H9 (cell line): ENCODE measurements at regions not wholly inside any gene's neighbourhood (a gene's known extent, or its start where the extent isn't known, plus 50 kb on each side); places are given as distances from the start of the nearest gene placed in this dataset.

ENCODE experiments used
- DNase-seq: peaks from one replicate; pipeline ENCODE4 v3.0.0-alpha.2; 2017
- H2AFZ ChIP-seq: one replicate; pipeline ENCODE4 v1.6.1; 2013; ENCODE audit warnings: mild to moderate bottlenecking, low read length, control low read depth, moderate library complexity
- H2AK5ac ChIP-seq: 2 replicates; pipeline ENCODE4 v1.6.1; 2013; ENCODE audit warnings: low read length, control low read depth, mixed read lengths; ENCODE audit not compliant: insufficient read length
- H2BK120ac ChIP-seq: one replicate; pipeline ENCODE4 v1.6.1; 2013; ENCODE audit warnings: low read depth, mild to moderate bottlenecking, low read length, control low read depth, inconsistent platforms; ENCODE audit not compliant: poor library complexity, severe bottlenecking
- H2BK12ac ChIP-seq: 2 replicates; pipeline ENCODE4 v1.6.1; 2013; ENCODE audit warnings: low read length, control low read depth, mixed read lengths, low read depth; ENCODE audit not compliant: insufficient read length
- H2BK15ac ChIP-seq: 2 replicates; pipeline ENCODE4 v1.6.1; 2013; ENCODE audit warnings: low read depth, low read length, control low read depth
- H2BK20ac ChIP-seq: one replicate; pipeline ENCODE4 v1.6.1; 2013; ENCODE audit warnings: low read depth, mild to moderate bottlenecking, low read length, control low read depth, inconsistent platforms; ENCODE audit not compliant: poor library complexity, severe bottlenecking
- H2BK5ac ChIP-seq: 2 replicates; pipeline ENCODE4 v1.6.1; 2013; ENCODE audit warnings: low read length, control low read depth, mixed read lengths; ENCODE audit not compliant: insufficient read length
- H3K14ac ChIP-seq: 2 replicates; pipeline ENCODE4 v1.6.1; 2013; ENCODE audit warnings: low read length, control low read depth; ENCODE audit not compliant: insufficient read depth
- H3K18ac ChIP-seq: 2 replicates; pipeline ENCODE4 v1.6.1; 2013; ENCODE audit warnings: low read depth, mild to moderate bottlenecking, mixed read lengths, low read length, control low read depth; ENCODE audit not compliant: insufficient read length
- H3K23ac ChIP-seq: 2 replicates; pipeline ENCODE4 v1.6.1; 2013; ENCODE audit warnings: low read length, control low read depth, mixed read lengths, low read depth; ENCODE audit not compliant: insufficient read length
- H3K23me2 ChIP-seq: 2 replicates; pipeline ENCODE4 v1.6.1; 2013; ENCODE audit warnings: low read depth, mild to moderate bottlenecking, mixed read lengths, low read length, control low read depth; ENCODE audit not compliant: insufficient read length, poor library complexity, severe bottlenecking
- H3K27ac ChIP-seq: 2 replicates; pipeline ENCODE4 v1.5.1; 2013; ENCODE audit warnings: low read length, control low read depth, mixed read lengths, low read depth; ENCODE audit not compliant: insufficient read length
- H3K27me3 ChIP-seq: 2 replicates; pipeline ENCODE4 v1.6.1; 2013; ENCODE audit warnings: low read length, control low read depth, inconsistent platforms; ENCODE audit not compliant: insufficient read depth
- H3K4ac ChIP-seq: 2 replicates; pipeline ENCODE4 v1.6.1; 2013; ENCODE audit warnings: low read depth, mild to moderate bottlenecking, control low read depth, inconsistent platforms, low read length, moderate library complexity
- H3K4me1 ChIP-seq: 2 replicates; pipeline ENCODE4 v1.6.1; 2013; ENCODE audit warnings: low read length, control low read depth, inconsistent platforms; ENCODE audit not compliant: insufficient read depth
- H3K4me2 ChIP-seq: 2 replicates; pipeline ENCODE4 v1.6.1; 2013; ENCODE audit warnings: low read length, control low read depth, mixed read lengths; ENCODE audit not compliant: insufficient read length, insufficient read depth
- H3K56ac ChIP-seq: 2 replicates; pipeline ENCODE4 v1.6.1; 2013; ENCODE audit warnings: low read depth, mild to moderate bottlenecking, mixed read lengths, low read length, control low read depth; ENCODE audit not compliant: insufficient read length
- H3K79me1 ChIP-seq: 2 replicates; pipeline ENCODE4 v1.6.1; 2013; ENCODE audit warnings: low read depth, mild to moderate bottlenecking, moderate library complexity, low read length, control low read depth, inconsistent platforms; ENCODE audit not compliant: insufficient read depth, poor library complexity, severe bottlenecking
- H3K79me2 ChIP-seq: 2 replicates; pipeline ENCODE4 v1.6.1; 2013; ENCODE audit warnings: low read length, control low read depth, inconsistent platforms; ENCODE audit not compliant: insufficient read depth
- H3K9ac ChIP-seq: 2 replicates; pipeline ENCODE4 v1.6.1; 2013; ENCODE audit warnings: low read length, control low read depth, mixed read lengths; ENCODE audit not compliant: insufficient read length; ENCODE audit errors: extremely low read depth
- H3K9me3 ChIP-seq: one replicate; pipeline ENCODE4 v1.6.1; 2013; ENCODE audit warnings: low read depth, low read length, inconsistent platforms; ENCODE audit not compliant: control insufficient read depth
- H3T11ph ChIP-seq: one replicate; pipeline ENCODE4 v1.6.1; 2013; ENCODE audit warnings: mild to moderate bottlenecking, low read length, control low read depth, inconsistent platforms
- H4K20me1 ChIP-seq: one replicate; pipeline ENCODE4 v1.6.1; 2013; ENCODE audit not compliant: control insufficient read depth, insufficient read length, insufficient read depth
- H4K5ac ChIP-seq: 2 replicates; pipeline ENCODE4 v1.6.1; 2013; ENCODE audit warnings: low read depth, mild to moderate bottlenecking, mixed read lengths, low read length, control low read depth; ENCODE audit not compliant: insufficient read length
- H4K8ac ChIP-seq: replicated peaks from 2 replicates; pipeline ENCODE4 v1.6.1; 2013; ENCODE audit warnings: low read length, control low read depth, mixed read lengths, low read depth; ENCODE audit not compliant: insufficient read length
- H4K91ac ChIP-seq: 2 replicates; pipeline ENCODE4 v1.6.1; 2013; ENCODE audit warnings: low read depth, mild to moderate bottlenecking, moderate library complexity, mixed read lengths, low read length, control low read depth; ENCODE audit not compliant: insufficient read length
- H3K27ac Mint-ChIP-seq, 3 experiments: 2 replicates in 2 of 3; 3 replicates in 1 of 3; pipeline ENCODE4 v1.8.0; 2020 to 2021; ENCODE audit warnings: mixed read lengths in 3 of 3, mild to moderate bottlenecking in 1 of 3, moderate library complexity in 1 of 3
- H3K27me3 Mint-ChIP-seq: 2 replicates; pipeline ENCODE4 v1.8.0; 2021; ENCODE audit warnings: low read depth, mild to moderate bottlenecking, moderate library complexity, mixed read lengths
- H3K36me3 Mint-ChIP-seq, 3 experiments: 2 replicates in 2 of 3; 3 replicates in 1 of 3; pipeline ENCODE4 v1.8.0; 2020 to 2021; ENCODE audit warnings: low read depth in 3 of 3, mixed read lengths in 3 of 3; ENCODE audit not compliant: insufficient read depth in 1 of 3
- H3K4me1 Mint-ChIP-seq, 2 experiments: 2 replicates each; pipeline ENCODE4 v1.8.0; 2020; ENCODE audit warnings: mixed read lengths in 2 of 2
- H3K4me3 Mint-ChIP-seq, 2 experiments: 2 replicates in 1 of 2; 3 replicates in 1 of 2; pipeline ENCODE4 v1.8.0; 2020 to 2021; ENCODE audit warnings: mild to moderate bottlenecking in 2 of 2, mixed read lengths in 2 of 2, moderate library complexity in 1 of 2
- H3K9me3 Mint-ChIP-seq, 2 experiments: 2 replicates in 1 of 2; 3 replicates in 1 of 2; pipeline ENCODE4 v1.8.0; 2020; ENCODE audit warnings: mild to moderate bottlenecking in 2 of 2, mixed read lengths in 2 of 2, moderate library complexity in 1 of 2
- CTCF ChIP-seq: fragments of 200-600 bp; sonication (generic); conservative IDR thresholded peaks from 3 replicates; pipeline ENCODE4 v1.8.0; 2021; ENCODE audit warnings: antibody characterized with exemption, mild to moderate bottlenecking

- Mint-ChIP-seq H3K4me3 (no peak overlapping the region), H3K9me3 (no peaks in the 10 kb centered on the region), H3K4me1 (peaks cover 6 to 7% of the 10 kb centered on the region in 2 experiments), H3K27ac (no peak overlapping the region), H3K36me3 (no peaks in the 10 kb centered on the region), H3K27me3 (no peaks in the 10 kb centered on the region)
- Histone ChIP-seq H4K8ac (no peak overlapping the region), H3K14ac (no peak overlapping the region), H3K27me3 (no peaks in the 10 kb centered on the region), H2AK5ac (no peak overlapping the region), H3K4me2 (no peak overlapping the region), H3K4me1 (no peaks in the 10 kb centered on the region), H3T11ph (no peak overlapping the region), H3K9ac (no peak overlapping the region), H2BK20ac (no peak overlapping the region), H2BK15ac (no peak overlapping the region), H3K23ac (no peak overlapping the region), H2BK120ac (no peak overlapping the region), H3K4ac (no peak overlapping the region), H4K20me1 (no peaks in the 10 kb centered on the region), H4K5ac (no peak overlapping the region), H4K91ac (no peak overlapping the region), H3K27ac (no peak overlapping the region), H3K79me2 (no peaks in the 10 kb centered on the region), H3K23me2 (no peaks in the 10 kb centered on the region), H3K56ac (no peak overlapping the region), H3K9me3 (no peaks in the 10 kb centered on the region), H3K79me1 (no peaks in the 10 kb centered on the region), H3K18ac (no peak overlapping the region), H2BK12ac (no peak overlapping the region), H2AFZ (no peak overlapping the region), H2BK5ac (no peak overlapping the region)
- no peak for TF ChIP-seq CTCF
- DNase-seq = no peak
Measured at GRCh38 chr20:11170025-11170424, 496.2 kb upstream of the JAG1 start.
